H1 (cell line): ENCODE measurements at regions not wholly inside any gene's neighbourhood (a gene's known extent, or its start where the extent isn't known, plus 50 kb on each side); places are given as distances from the start of the nearest gene placed in this dataset.

Experiments
- BCL11A ChIP-seq, 2 experiments: IDR thresholded peaks; one replicate each; pipeline ENCODE4 v1.6.1; 2011; ENCODE audit warnings: low read depth in 2 of 2, low read length in 2 of 2, mild to moderate bottlenecking in 2 of 2
- CBX5 ChIP-seq: fragments of 300-800, 300-1000 bp; sonication (generic); IDR thresholded peaks from 2 replicates; pipeline ENCODE4 v1.7.1; 2016; ENCODE audit warnings: antibody characterized with exemption, low read length, low read depth
- JUND ChIP-seq: IDR thresholded peaks from 2 replicates; pipeline ENCODE4 v1.6.1; 2011; ENCODE audit warnings: mild to moderate bottlenecking, improper control_type of control experiment, low read length
- POLR2A ChIP-seq, 2 experiments: IDR thresholded peaks; 1 replicate in 1 of 2; 2 replicates in 1 of 2; pipeline ENCODE4 v1.6.1; 2011; ENCODE audit warnings: low read depth in 2 of 2, low read length in 2 of 2, mild to moderate bottlenecking in 2 of 2; ENCODE audit errors: control extremely low read depth in 1 of 2
- RAD21 ChIP-seq, 2 experiments: IDR thresholded peaks in 1 of 2; conservative IDR thresholded peaks in 1 of 2; 2 replicates each; pipeline ENCODE4 v1.6.1; 2011; ENCODE audit warnings: low read depth in 2 of 2, low read length in 2 of 2, improper control_type of control experiment in 1 of 2, inconsistent platforms in 1 of 2, mild to moderate bottlenecking in 1 of 2, moderate library complexity in 1 of 2
- SP1 ChIP-seq: IDR thresholded peaks from 2 replicates; pipeline ENCODE4 v1.6.1; 2011; ENCODE audit warnings: low read depth, low read length
- TAF1 ChIP-seq: IDR thresholded peaks from 2 replicates; pipeline ENCODE4 v1.6.1; 2011; ENCODE audit warnings: mild to moderate bottlenecking, low read depth, low read length
- TEAD4 ChIP-seq: IDR thresholded peaks from 2 replicates; pipeline ENCODE4 v1.6.1; 2012; ENCODE audit warnings: low read depth, low read length, inconsistent platforms, mixed read lengths
- YY1 ChIP-seq: IDR thresholded peaks from 2 replicates; pipeline ENCODE4 v1.6.1; 2011; ENCODE audit warnings: low read depth, mild to moderate bottlenecking, low read length
- TF ChIP-seq, protein P1 (sequence below), 3 experiments: IDR thresholded peaks; 1 replicate in 2 of 3; 2 replicates in 1 of 3; pipeline versions ENCODE4 v1.5.1 to v1.6.1; 2011; ENCODE audit warnings: low read length in 3 of 3, mild to moderate bottlenecking in 3 of 3, inconsistent platforms in 2 of 3, low read depth in 1 of 3, moderate library complexity in 1 of 3; ENCODE audit not compliant: insufficient read depth in 1 of 3; ENCODE audit errors: control extremely low read depth in 1 of 3
- TF ChIP-seq, protein P2 (sequence below): IDR thresholded peaks from 2 replicates; pipeline ENCODE4 v1.6.1; 2012; ENCODE audit warnings: low read length, inconsistent platforms

DNA sequence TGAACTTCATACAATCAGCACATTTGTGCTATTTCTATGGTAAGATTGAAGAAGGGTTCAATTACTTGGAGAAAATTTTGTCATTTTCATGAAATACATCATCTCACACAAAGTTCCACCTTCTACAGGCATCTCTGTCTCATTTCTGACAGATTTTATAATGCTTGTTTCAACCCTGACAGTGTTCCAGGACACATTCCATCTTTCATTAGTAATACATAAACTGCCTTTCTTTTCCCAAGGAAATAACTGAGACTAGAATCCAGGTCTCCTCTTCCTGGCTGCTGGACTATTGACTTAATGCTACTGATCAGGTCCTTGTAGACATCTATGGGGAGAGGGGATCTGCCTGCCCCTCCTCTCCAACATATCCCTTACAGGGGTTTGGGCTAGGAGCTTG, 70.1 kb upstream of the PLPP4 start:
- TF ChIP-seq, protein P1, sequence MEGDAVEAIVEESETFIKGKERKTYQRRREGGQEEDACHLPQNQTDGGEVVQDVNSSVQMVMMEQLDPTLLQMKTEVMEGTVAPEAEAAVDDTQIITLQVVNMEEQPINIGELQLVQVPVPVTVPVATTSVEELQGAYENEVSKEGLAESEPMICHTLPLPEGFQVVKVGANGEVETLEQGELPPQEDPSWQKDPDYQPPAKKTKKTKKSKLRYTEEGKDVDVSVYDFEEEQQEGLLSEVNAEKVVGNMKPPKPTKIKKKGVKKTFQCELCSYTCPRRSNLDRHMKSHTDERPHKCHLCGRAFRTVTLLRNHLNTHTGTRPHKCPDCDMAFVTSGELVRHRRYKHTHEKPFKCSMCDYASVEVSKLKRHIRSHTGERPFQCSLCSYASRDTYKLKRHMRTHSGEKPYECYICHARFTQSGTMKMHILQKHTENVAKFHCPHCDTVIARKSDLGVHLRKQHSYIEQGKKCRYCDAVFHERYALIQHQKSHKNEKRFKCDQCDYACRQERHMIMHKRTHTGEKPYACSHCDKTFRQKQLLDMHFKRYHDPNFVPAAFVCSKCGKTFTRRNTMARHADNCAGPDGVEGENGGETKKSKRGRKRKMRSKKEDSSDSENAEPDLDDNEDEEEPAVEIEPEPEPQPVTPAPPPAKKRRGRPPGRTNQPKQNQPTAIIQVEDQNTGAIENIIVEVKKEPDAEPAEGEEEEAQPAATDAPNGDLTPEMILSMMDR (IDR thresholded peaks at IDR 0.05; ENCODE audit: control extremely low read depth in 1 of 3, insufficient read depth in 1 of 3, low read depth in 1 of 3, low read length in 3 of 3), result no peak
- TF ChIP-seq TEAD4 (no peak), POLR2A (IDR thresholded peaks at IDR 0.05; ENCODE audit: control extremely low read depth in 1 of 2, low read depth in 2 of 2, low read length in 2 of 2) (no peak), YY1 (no peak), BCL11A (IDR thresholded peaks at IDR 0.05; ENCODE audit: low read depth in 2 of 2, low read length in 2 of 2) (no peak), RAD21 (IDR thresholded peaks at IDR 0.05 in 1 of 2, conservative IDR thresholded peaks at IDR 0.05 in 1 of 2; ENCODE audit: low read depth in 2 of 2, low read length in 2 of 2) (no peak), CBX5 (no peak), SP1 (no peak), JUND (no peak), TAF1 (no peak)
- TF ChIP-seq, protein P2, sequence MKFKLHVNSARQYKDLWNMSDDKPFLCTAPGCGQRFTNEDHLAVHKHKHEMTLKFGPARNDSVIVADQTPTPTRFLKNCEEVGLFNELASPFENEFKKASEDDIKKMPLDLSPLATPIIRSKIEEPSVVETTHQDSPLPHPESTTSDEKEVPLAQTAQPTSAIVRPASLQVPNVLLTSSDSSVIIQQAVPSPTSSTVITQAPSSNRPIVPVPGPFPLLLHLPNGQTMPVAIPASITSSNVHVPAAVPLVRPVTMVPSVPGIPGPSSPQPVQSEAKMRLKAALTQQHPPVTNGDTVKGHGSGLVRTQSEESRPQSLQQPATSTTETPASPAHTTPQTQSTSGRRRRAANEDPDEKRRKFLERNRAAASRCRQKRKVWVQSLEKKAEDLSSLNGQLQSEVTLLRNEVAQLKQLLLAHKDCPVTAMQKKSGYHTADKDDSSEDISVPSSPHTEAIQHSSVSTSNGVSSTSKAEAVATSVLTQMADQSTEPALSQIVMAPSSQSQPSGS, result no peak
